GM18511 (cell line): ENCODE measurements at regions not wholly inside any gene's neighbourhood (a gene's known extent, or its start where the extent isn't known, plus 50 kb on each side); places are given as distances from the start of the nearest gene placed in this dataset.
"Not testable (repeated sequence)": the region's sequence is repeated elsewhere in the genome, so short reads cannot be mapped to it uniquely, and the experiment has no call there.

ENCODE experiments used
- ATAC-seq: cut with Tn5 transposase; IDR thresholded peaks from one replicate; pipeline ENCODE4 v1.9.1; 2021; ENCODE audit warnings: mild to moderate bottlenecking, moderate library complexity; ENCODE audit not compliant: unreplicated experiment

DNA sequence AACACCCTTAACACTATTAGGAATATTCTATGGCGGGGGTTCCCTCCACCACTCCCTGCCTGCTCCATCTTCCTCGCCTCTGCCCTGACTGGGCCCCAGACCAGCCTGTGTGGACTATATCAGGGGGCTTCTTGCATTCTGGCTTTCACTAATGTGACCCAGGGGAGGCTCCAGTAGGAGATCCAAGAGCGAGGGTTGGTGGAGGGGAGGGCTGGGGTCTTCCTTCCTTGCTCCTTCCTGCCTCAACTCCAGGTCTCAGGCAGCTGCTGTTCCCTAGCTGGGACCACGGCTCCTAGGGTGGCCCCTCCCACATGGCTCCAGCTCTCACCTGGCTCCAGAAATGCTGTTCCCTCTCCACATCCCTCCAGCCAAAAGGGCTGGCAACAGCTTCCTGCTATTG lies 257.4 kb downstream of the MATN1 start:
- ATAC-seq: no peak

- no peak for ATAC-seq
Measured at GRCh38 chr1:30465096-30465495, 258.3 kb downstream of the MATN1 start.

- ATAC-seq: no peak
Measured at GRCh38 chr1:30464187-30464617, 259.2 kb downstream of the MATN1 start.

DNA sequence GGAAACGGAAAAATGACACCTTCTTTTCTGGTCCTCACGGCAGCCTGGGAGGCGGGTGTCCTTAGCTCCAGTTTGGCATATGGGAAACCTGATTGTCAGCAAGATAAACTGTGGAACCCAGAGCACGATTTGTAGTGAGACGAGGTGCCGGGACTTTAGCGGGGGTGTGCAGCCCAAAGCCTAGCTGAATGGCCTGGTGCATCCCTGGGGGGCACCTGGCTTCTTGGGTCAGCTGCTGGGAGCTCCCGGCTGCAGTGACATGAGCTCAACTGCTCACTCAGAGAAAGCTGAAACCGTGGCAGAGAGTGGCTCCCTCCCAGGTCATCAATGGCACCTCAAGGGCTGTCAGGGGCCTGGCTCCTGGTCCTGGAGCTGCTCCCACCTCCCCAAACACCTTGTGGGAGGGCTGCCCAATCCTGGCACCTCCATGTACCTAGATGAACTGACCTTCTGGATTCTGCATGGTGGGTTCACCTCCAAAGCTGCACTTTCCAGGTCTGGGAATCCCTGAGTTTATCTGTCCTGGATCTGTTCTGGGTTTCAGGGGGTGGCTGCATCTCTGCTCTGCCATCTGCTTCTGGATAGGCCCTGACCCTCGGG lies 260.5 kb downstream of the MATN1 start:
- no peak for ATAC-seq

DNA sequence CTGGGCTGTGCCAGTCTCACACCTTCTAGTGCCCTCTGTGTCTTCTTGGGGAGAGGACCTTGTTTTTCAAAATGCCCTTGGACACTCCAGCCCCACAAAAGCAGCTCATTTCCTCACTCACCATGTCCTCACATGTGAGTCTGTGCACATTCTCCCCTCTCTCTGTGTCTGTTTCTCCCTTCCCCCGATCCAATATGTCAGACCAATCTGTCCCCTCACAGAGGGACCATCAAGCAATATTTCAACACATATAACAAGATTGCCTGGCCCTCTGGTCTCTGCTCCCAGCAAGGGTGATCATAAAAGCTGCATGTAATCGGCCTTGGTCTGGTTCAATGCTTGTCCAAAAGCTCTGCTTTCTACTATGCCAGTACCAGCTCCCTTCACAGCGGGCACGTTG lies 261.2 kb downstream of the MATN1 start:
- ATAC-seq: no peak

DNA sequence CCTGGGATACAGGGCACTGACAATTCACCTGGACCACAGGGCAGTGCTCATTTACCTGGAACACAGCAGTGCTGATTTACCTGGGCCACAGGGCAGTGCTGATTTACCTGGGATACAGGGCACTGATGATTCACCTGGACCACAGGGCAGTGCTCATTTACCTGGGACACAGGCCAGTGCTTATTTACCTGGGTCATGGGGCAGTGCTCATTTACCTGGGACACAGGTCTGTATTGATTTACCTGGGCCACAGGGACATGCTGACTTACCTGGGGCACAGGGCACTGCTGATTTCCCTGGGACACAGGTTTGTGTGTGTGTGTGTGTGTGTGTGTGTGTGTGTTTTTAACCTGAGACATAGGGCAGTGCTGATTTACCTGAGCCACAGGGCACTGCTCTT lies 261.7 kb downstream of the MATN1 start:
- ATAC-seq: no peak

DNA sequence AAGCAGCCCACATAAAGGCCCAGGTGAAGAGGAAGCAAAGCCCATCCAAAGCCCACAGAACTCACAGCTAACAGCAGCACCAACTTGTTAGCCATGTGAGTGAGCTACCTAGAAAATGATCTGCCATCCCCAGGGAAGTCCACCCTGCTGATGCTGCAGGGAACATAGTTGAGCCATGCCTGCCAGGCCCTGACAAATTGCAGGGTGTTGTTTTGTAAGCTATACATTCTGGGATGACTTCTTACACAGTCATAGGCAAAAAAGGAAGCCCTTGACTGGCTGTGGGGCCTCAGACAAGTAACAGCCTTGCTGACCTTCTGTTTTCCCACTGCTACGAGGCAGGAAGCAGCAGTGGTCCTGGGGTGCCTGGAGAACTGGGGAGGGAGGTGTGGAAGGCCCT lies 262.7 kb downstream of the MATN1 start:
- no peak for ATAC-seq

DNA sequence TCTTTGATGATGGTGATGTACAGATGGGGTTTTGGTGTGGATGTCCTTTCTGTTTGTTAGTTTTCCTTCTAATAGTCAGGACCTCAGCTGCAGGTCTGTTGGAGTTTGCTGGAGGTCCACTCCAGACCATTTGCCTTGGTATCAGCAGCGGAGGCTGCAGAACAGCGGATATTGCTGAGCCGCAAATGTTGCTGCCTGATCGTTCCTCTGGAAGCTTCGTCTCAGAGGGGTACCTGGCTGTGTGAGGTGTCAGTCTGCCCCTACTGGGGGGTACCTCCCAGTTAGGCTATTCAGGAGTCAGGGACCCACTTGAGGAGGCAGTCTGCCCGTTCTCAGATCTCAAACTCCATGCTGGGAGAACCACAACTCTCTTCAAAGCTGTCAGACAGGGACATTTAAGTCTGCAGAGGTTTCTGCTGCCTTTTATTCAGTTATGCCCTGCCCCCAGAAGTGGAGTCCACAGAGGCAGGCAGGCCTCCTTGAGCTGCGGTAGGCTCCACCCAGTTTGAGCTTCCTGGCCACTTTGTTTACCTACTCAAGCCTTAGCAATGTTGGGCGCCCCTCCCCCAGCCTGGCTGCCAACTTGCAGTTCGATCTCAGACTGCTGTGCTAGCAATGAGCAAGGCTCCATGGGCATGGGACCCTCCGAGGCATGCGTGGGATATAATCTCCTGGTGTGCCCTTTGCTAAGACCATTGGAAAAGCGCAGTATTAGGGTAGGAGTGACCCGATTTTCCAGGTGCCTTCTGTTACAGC lies 264.5 kb downstream of the MATN1 start:
- ATAC-seq: not testable (repeated sequence)

- no peak for ATAC-seq
Measured at GRCh38 chr1:30452925-30453324, 270.5 kb downstream of the MATN1 start.

DNA sequence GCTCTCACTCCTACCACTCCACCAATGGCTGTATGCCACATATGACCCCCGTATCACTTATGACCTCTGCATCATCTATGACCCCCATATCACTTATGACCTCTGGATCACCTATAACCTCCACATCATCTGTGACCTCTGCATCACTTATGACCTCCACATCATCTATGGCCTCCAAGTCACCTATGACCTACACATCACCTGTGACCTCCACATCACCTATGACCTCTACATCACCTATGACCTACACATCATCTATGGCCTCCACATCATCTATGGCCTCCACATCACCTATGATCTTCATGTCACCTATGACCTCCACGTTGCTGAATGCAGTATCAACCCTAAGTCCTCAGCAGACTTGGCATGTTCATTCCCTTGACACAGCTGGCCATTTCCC lies 271.2 kb downstream of the MATN1 start:
- no peak for ATAC-seq

- no peak for ATAC-seq
Measured at GRCh38 chr1:30451532-30452125, 271.8 kb downstream of the MATN1 start.

- no peak for ATAC-seq
Measured at GRCh38 chr1:30450818-30451233, 272.6 kb downstream of the MATN1 start.

DNA sequence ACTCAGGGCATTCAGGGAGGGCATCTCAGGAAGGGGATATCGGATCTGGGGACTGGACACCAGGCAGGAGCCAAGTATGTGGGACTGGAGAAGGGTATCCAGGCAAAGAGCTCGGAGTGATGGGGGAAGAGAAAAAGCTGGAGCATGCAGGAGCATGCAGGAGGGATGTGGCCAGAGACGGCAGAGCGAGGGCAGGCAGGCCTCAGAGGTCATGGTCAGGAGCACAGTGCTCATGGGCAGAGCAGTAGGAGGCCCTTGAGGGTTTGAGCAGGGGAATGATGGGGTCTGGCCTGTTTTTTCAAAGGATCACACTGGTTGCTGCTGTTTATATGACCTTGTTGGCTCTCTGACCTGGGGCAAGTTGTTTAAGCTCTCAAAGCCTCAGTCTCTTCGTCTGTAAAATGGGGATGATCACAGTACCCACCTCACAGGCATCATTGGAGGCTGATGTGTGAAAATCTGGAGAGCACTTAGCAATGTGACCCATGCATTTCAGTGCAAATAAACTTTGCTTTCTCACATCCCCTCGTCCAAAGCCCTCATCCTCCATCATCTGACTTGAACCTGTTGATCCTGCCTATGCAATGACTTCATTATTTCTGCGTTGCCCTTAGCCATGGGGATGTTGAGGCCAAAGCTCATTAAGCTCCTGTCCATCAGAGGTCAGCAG lies 273.1 kb downstream of the MATN1 start:
- ATAC-seq: no peak

GRCh38 chr1:30449428-30450147 lies 273.8 kb downstream of the MATN1 start:
- no peak for ATAC-seq

- no peak for ATAC-seq
Measured at GRCh38 chr1:30449003-30449402, 274.4 kb downstream of the MATN1 start.

GRCh38 chr1:30447701-30448100 lies 275.7 kb downstream of the MATN1 start:
- ATAC-seq: no peak

DNA sequence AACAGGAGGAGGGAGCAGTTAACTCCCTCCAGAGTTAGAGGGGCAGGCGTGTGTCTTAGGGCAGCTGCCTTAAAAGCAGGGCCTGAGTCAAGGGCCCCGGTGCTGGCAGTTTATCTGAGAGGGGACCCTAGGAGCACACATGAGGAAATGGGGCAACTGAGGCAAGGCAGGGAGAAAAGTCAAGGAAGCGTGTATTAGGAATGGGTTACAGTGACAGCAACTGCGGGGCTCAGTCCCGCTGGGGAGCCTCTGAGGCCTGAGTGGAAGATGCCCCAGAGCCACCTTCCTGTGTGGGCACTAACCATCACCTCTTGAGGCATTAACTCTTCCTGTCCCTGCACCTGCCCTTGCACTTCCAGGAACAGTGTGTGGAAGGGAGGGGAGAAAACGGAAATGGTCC lies 276.3 kb downstream of the MATN1 start:
- ATAC-seq: no peak

GRCh38 chr1:30446508-30446907 lies 276.9 kb downstream of the MATN1 start:
- ATAC-seq: no peak

GRCh38 chr1:30446095-30446494 lies 277.3 kb downstream of the MATN1 start:
- ATAC-seq: no peak

- ATAC-seq: no peak
Measured at GRCh38 chr1:30445449-30445848, 277.9 kb downstream of the MATN1 start.

GRCh38 chr1:30444850-30445249 lies 278.5 kb downstream of the MATN1 start:
- no peak for ATAC-seq
